Tibial artery (tissue), 4 donors: ENCODE measurements at regions not wholly inside any gene's neighbourhood (a gene's known extent, or its start where the extent isn't known, plus 50 kb on each side); places are given as distances from the start of the nearest gene placed in this dataset.

ENCODE experiments used
- DNase-seq, 2 donors: peaks; one replicate each; pipeline ENCODE4 v3.0.0-alpha.2; 2019
- H3K27ac ChIP-seq, 2 donors: fragments of 200-600 bp; sonication (generic) in 1 of 2; 1 replicate in 1 of 2; 2 replicates in 1 of 2; pipeline ENCODE4 v1.5.1; 2018 to 2019; ENCODE audit warnings: mild to moderate bottlenecking in 1 of 2
- H3K27me3 ChIP-seq, 2 donors: fragments of 200-600 bp; sonication (generic) in 1 of 2; one replicate each; pipeline versions ENCODE4 v1.5.1 to v1.6.0; 2016 to 2019
- H3K36me3 ChIP-seq, 3 donors: fragments of 200-600 bp; sonication (generic) in 2 of 3; one replicate each; pipeline ENCODE4 v1.5.1; 2016 to 2019; ENCODE audit warnings: mild to moderate bottlenecking in 2 of 3
- H3K4me1 ChIP-seq, 4 donors: fragments of 200-600 bp; sonication (generic) in 2 of 4; 1 replicate in 3 of 4; 2 replicates in 1 of 4; pipeline ENCODE4 v1.5.1; 2016 to 2019
- H3K4me3 ChIP-seq, 2 donors: fragments of 200-600 bp; sonication (generic) in 1 of 2; 1 replicate in 1 of 2; 2 replicates in 1 of 2; pipeline ENCODE4 v1.5.1; 2018 to 2019; ENCODE audit warnings: mild to moderate bottlenecking in 2 of 2
- H3K9me3 ChIP-seq, 3 donors: fragments of 200-600 bp; sonication (generic) in 1 of 3; one replicate each; pipeline ENCODE4 v1.5.1; 2016 to 2019
- intact Hi-C: fragments of 100-400 bp; cut with DNase I; formaldehyde crosslinking; loops from one replicate; pipeline ENCODE4 v1.15.0; 2023; ENCODE audit warnings: low total_unique reads
- TF ChIP-seq, protein P1 (sequence below), 2 experiments: fragments of 200-600 bp in 1 of 2; fragments of 450-650 bp in 1 of 2; IDR thresholded peaks; one replicate each; pipeline ENCODE4 v1.5.1; 2017 to 2019; ENCODE audit warnings: antibody characterized with exemption in 2 of 2, mild to moderate bottlenecking in 1 of 2, moderate library complexity in 1 of 2

DNA sequence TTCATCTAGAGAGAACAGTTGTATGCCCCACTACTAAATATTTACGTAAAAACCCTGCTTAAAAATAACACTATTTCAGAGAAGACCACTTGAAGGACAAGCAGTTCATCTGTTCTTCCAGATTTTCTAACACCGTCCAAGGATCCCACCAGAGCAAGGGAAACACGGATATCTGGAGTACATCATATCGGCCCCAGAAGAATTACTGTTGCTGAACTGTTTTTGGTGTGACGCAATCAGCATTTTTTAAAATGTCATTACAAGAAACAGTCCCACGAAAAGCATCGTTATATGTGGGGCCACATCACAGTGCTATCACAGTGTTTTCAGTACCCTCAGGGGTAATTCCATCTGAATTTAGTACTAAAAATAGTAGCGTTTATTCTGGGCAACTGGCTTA is 134.5 kb upstream of the PKDCC start:
- Histone ChIP-seq H3K4me1 (peaks cover 0 to 38% (median 16%) of the 10 kb centered on the region in 4 donors), H3K27ac (peak overlapping the region in 1 of 2 donors; percentile 59), H3K9me3 (no peaks in the 10 kb centered on the region), H3K4me3 (no peak overlapping the region), H3K36me3 (no peaks in the 10 kb centered on the region), H3K27me3 (no peaks in the 10 kb centered on the region)
- TF ChIP-seq, protein P1, sequence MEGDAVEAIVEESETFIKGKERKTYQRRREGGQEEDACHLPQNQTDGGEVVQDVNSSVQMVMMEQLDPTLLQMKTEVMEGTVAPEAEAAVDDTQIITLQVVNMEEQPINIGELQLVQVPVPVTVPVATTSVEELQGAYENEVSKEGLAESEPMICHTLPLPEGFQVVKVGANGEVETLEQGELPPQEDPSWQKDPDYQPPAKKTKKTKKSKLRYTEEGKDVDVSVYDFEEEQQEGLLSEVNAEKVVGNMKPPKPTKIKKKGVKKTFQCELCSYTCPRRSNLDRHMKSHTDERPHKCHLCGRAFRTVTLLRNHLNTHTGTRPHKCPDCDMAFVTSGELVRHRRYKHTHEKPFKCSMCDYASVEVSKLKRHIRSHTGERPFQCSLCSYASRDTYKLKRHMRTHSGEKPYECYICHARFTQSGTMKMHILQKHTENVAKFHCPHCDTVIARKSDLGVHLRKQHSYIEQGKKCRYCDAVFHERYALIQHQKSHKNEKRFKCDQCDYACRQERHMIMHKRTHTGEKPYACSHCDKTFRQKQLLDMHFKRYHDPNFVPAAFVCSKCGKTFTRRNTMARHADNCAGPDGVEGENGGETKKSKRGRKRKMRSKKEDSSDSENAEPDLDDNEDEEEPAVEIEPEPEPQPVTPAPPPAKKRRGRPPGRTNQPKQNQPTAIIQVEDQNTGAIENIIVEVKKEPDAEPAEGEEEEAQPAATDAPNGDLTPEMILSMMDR (IDR thresholded peaks at IDR 0.05) = no peak
- DNase-seq = no peak
- intact Hi-C loops = loop anchor here (10.0 kb wide), 1 partner anchor 51 kb away; no protein-coding TSS in a partner anchor

DNA sequence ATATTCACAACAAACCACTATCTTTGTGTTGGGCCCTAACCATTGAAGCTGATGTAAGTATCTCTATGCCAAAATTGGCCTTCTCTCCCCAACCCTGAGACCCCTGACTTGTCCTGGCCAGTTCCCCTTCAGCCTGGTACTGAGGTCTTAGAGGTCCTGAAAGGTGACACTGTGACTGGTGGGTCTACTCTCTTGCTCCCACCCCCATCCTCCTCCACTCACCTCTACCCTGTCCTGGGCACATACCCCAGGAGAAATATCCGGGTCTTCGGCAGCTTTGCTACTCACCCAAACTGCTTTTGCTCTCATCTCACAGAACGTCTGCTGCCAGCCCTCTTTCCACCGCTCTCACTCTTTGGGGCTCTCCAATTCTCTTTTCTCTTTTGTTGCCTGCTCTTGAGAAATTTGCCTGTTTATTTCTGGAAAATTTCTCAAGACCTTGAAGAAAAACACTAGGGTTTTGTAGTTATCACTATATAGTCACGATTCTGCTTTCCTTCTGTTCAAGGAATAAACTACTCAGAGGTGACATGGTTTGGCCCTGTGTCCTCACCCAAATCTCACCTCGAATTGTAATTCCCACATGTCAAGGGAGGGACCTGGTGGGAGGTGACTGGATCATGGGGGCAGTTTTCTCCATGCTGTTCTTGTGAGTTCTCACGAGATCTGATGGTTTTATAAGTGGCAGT is 133.8 kb upstream of the PKDCC start:
- Histone ChIP-seq H3K9me3 (no peaks in the 10 kb centered on the region), H3K27ac (peak overlapping the region in 1 of 2 donors; percentile 59), H3K4me3 (no peak overlapping the region), H3K36me3 (no peaks in the 10 kb centered on the region), H3K4me1 (peaks cover 0 to 38% (median 16%) of the 10 kb centered on the region in 4 donors), H3K27me3 (no peaks in the 10 kb centered on the region)
- intact Hi-C loops = loop anchor here (10.0 kb wide), 1 partner anchor 51 kb away; no protein-coding TSS in a partner anchor
- TF ChIP-seq, protein P1 (IDR thresholded peaks at IDR 0.05) = no peak
- no peak for DNase-seq

DNA sequence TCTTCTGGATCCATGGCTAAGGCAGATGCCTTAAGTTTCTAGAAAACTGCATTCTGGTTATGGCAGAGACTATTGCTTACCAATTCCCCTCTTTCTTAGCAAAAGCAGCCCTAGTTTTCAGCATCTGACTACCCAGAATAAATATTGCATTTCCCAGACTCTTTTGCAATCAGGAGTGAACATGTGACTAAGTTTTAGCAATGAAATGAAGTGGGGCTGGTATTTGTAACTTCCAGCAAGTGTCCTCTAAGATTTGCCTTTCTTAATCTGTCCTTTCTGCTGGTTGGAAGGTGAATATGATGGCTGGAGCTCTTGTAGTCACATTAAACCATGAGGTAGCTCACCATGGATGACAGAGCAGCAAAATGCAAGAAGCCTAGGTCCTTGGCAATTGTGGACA is 132.9 kb upstream of the PKDCC start:
- intact Hi-C loops = loop anchor here (10.0 kb wide), 1 partner anchor 50 kb away; no protein-coding TSS in a partner anchor
- no peak overlapping the region for H3K4me3 ChIP-seq
- TF ChIP-seq, protein P1 (IDR thresholded peaks at IDR 0.05) = no peak
- no peaks in the 10 kb centered on the region for H3K9me3 ChIP-seq
- H3K4me1 ChIP-seq = peaks cover 0 to 38% (median 16%) of the 10 kb centered on the region in 4 donors
- no peaks in the 10 kb centered on the region for H3K36me3 ChIP-seq
- no peak for DNase-seq
- peak overlapping the region; percentile 21 to 59 for H3K27ac ChIP-seq
- H3K27me3 ChIP-seq = no peaks in the 10 kb centered on the region

DNA sequence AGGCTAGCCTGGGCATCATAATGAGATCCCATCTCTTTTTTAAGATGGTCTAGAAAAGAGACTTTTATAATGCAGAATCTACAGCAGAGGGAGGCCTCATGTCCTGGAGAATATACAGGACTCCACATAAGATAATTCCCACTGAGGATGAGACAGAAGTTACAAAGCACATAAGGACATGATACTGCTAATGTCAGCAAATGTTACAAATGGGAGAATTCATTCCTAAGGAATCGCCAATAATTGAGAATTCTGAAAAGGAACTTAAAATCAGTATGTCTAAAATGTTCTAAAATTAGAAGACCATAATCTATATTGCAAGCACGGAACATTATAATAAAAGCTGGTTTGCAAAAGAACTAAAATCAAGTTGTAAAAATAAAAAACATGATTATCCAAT is 131.6 kb upstream of the PKDCC start:
- H3K4me1 ChIP-seq = peaks cover 0 to 38% (median 16%) of the 10 kb centered on the region in 4 donors
- intact Hi-C loops = loop anchor here (10.0 kb wide), 1 partner anchor 49 kb away; no protein-coding TSS in a partner anchor
- TF ChIP-seq, protein P1 (IDR thresholded peaks at IDR 0.05) = no peak
- H3K9me3 ChIP-seq = no peaks in the 10 kb centered on the region
- H3K4me3 ChIP-seq = no peak overlapping the region
- DNase-seq = no peak
- H3K27me3 ChIP-seq = no peaks in the 10 kb centered on the region
- no peak overlapping the region for H3K27ac ChIP-seq
- no peaks in the 10 kb centered on the region for H3K36me3 ChIP-seq

DNA sequence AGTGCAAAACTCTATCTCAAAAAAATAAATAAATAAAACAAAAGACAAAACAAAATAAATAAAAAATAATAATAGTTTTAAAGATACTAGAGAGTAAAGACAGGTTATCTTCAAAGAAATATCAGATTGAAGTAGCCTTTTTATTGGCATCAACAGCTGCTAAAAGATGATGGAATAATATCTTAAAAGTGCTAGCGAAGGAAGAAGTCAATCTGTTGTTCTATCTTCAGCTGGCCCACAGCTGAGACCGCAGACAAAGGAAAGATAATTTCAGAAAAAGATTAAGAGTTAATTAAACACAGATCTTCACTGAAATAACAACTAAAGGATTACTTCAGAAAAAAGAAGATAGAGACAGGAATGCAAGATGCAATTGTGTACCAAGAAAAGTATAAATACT is 130.2 kb upstream of the PKDCC start:
- H3K36me3 ChIP-seq = no peaks in the 10 kb centered on the region
- TF ChIP-seq, protein P1 (IDR thresholded peaks at IDR 0.05) = no peak

More for the DNA sequence above, 130.2 kb upstream of the PKDCC start:
- Histone ChIP-seq H3K9me3 (no peaks in the 10 kb centered on the region), H3K27me3 (no peaks in the 10 kb centered on the region), H3K27ac (no peak overlapping the region), H3K4me1 (peaks cover 0 to 27% (median 8%) of the 10 kb centered on the region in 4 donors), H3K4me3 (no peak overlapping the region)
- no peak for DNase-seq
- intact Hi-C loops = loop anchor here (10.0 kb wide), 1 partner anchor 47 kb away; no protein-coding TSS in a partner anchor
